GM23248 (cell line): ENCODE measurements at regions not wholly inside any gene's neighbourhood (a gene's known extent, or its start where the extent isn't known, plus 50 kb on each side); places are given as distances from the start of the nearest gene placed in this dataset.

Experiments
- EZH2 ChIP-seq: fragments of 200-600 bp; sonication (generic); IDR thresholded peaks from 2 replicates; pipeline ENCODE4 v1.6.1; 2018; ENCODE audit warnings: antibody characterized with exemption, mild to moderate bottlenecking; ENCODE audit not compliant: insufficient read depth, poor library complexity, severe bottlenecking
- EZH2phosphoT487 ChIP-seq: fragments of 200-600 bp; sonication (generic); IDR thresholded peaks from 2 replicates; pipeline ENCODE4 v1.6.1; 2018; ENCODE audit warnings: antibody characterized with exemption, moderate library complexity, mild to moderate bottlenecking, low read depth; ENCODE audit not compliant: insufficient read depth

DNA sequence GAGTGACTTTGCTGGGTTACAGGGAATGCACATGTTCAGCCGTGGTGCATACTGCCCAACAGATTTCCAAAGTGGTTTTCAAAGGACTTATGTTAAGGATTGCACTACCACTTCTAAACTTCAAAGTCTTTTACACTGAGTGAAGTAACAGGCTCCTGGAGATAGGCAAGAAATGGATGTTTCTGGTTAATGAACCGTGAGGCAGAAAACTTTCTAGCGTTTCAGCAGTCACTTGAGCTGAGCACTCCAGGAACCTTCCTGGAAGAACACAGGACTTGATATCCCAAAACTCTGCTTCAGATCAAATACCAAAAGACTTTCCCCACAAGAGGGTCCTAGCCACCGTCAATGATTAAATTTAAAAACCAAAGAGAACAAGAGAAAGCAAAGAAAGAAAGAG is 74.3 kb upstream of the ATP1A1 start:
- TF ChIP-seq EZH2 (no peak), EZH2phosphoT487 (no peak)
